ENCODE measurements at regions not wholly inside any gene's neighbourhood (a gene's known extent, or its start where the extent isn't known, plus 50 kb on each side); places are given as distances from the start of the nearest gene placed in this dataset.

DNA sequence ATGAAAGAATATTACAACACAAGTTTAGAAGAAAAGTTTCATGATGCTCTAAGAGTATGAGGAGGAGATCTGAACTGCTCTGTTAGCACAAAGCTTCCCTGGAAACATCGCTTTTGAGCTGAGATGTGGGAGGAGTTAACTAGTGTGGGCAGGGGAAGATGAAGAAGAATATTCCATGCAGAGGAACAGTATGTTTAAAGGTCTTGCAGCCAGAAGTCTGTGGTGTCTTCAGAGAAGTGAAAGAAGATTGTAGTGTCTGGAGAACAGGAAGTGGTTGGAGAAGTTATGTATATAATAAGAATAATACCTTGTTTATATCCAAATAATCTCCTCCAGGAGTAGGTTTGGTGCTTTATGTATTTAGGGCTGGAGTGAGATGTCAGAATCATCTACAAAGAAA is 406.7 kb downstream of the MAN2A1 start:
- TF ChIP-seq, protein P1, sequence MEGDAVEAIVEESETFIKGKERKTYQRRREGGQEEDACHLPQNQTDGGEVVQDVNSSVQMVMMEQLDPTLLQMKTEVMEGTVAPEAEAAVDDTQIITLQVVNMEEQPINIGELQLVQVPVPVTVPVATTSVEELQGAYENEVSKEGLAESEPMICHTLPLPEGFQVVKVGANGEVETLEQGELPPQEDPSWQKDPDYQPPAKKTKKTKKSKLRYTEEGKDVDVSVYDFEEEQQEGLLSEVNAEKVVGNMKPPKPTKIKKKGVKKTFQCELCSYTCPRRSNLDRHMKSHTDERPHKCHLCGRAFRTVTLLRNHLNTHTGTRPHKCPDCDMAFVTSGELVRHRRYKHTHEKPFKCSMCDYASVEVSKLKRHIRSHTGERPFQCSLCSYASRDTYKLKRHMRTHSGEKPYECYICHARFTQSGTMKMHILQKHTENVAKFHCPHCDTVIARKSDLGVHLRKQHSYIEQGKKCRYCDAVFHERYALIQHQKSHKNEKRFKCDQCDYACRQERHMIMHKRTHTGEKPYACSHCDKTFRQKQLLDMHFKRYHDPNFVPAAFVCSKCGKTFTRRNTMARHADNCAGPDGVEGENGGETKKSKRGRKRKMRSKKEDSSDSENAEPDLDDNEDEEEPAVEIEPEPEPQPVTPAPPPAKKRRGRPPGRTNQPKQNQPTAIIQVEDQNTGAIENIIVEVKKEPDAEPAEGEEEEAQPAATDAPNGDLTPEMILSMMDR (IDR thresholded peaks at IDR 0.05), result no peak
- TF ChIP-seq POLR2A (IDR thresholded peaks at IDR 0.05), result no peak
